Ishikawa (cell line): ENCODE measurements at regions not wholly inside any gene's neighbourhood (a gene's known extent, or its start where the extent isn't known, plus 50 kb on each side); places are given as distances from the start of the nearest gene placed in this dataset.

Experiments
- CEBPB ChIP-seq: IDR thresholded peaks from 2 replicates; pipeline ENCODE4 v1.6.1; 2012
- CREB1 ChIP-seq: IDR thresholded peaks from 2 replicates; pipeline ENCODE4 v1.6.1; 2012; ENCODE audit warnings: low read depth
- EGR1 ChIP-seq: IDR thresholded peaks from 2 replicates; pipeline ENCODE4 v1.6.1; 2012
- EP300 ChIP-seq: IDR thresholded peaks from 2 replicates; pipeline ENCODE4 v1.6.1; 2012; ENCODE audit warnings: borderline replicate concordance
- FOXM1 ChIP-seq: IDR thresholded peaks from 2 replicates; pipeline ENCODE4 v1.6.1; 2012; ENCODE audit warnings: low read depth, borderline replicate concordance
- NFIC ChIP-seq: IDR thresholded peaks from 2 replicates; pipeline ENCODE4 v1.6.1; 2012
- RAD21 ChIP-seq: IDR thresholded peaks from 2 replicates; pipeline ENCODE4 v1.6.1; 2012; ENCODE audit warnings: low read depth
- TAF1 ChIP-seq: IDR thresholded peaks from 2 replicates; pipeline ENCODE4 v1.6.1; 2012; ENCODE audit warnings: low read depth, mild to moderate bottlenecking
- TCF12 ChIP-seq: IDR thresholded peaks from 2 replicates; pipeline ENCODE4 v1.6.1; 2012; ENCODE audit warnings: low read depth
- TEAD4 ChIP-seq: IDR thresholded peaks from 2 replicates; pipeline ENCODE4 v1.6.1; 2012
- YY1 ChIP-seq: IDR thresholded peaks from 2 replicates; pipeline ENCODE4 v1.6.1; 2012; ENCODE audit warnings: low read depth
- ZBTB7A ChIP-seq: IDR thresholded peaks from 2 replicates; pipeline ENCODE4 v1.6.1; 2012; ENCODE audit warnings: low read depth
- TF ChIP-seq, protein P1 (sequence below): IDR thresholded peaks from 2 replicates; pipeline ENCODE4 v1.6.1; 2012; ENCODE audit warnings: low read depth, mild to moderate bottlenecking
- TF ChIP-seq, protein P2 (sequence below): IDR thresholded peaks from 2 replicates; pipeline ENCODE4 v1.6.1; 2012
- TF ChIP-seq, protein P3 (sequence below): IDR thresholded peaks from 2 replicates; pipeline ENCODE4 v1.6.1; 2012

DNA sequence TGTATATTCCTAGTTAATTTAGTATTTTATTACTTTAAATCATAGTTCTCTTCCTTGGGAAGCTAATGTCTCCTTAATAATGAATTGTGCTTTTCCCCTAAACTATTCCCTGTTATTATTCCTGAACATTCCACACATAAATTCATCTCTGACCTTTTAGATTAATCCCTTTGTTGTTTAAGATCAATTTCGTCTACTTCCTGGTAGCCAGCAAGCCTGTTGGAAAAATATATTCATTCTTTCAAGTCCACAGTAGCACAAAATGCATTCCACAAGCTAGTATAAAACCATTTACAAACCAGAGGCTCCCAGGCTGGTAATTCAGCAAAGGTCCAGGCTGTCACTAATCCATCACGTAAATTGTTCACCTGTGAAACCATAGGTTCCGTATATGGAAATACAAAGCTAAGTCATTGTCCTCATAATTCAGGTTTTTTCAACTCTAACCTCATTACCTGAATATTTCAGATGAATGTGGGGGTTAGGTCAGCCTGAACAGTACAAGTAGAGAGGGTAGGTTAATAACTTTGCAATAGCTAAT lies 232.7 kb downstream of the SEC23A start:
- TF ChIP-seq, protein P1, sequence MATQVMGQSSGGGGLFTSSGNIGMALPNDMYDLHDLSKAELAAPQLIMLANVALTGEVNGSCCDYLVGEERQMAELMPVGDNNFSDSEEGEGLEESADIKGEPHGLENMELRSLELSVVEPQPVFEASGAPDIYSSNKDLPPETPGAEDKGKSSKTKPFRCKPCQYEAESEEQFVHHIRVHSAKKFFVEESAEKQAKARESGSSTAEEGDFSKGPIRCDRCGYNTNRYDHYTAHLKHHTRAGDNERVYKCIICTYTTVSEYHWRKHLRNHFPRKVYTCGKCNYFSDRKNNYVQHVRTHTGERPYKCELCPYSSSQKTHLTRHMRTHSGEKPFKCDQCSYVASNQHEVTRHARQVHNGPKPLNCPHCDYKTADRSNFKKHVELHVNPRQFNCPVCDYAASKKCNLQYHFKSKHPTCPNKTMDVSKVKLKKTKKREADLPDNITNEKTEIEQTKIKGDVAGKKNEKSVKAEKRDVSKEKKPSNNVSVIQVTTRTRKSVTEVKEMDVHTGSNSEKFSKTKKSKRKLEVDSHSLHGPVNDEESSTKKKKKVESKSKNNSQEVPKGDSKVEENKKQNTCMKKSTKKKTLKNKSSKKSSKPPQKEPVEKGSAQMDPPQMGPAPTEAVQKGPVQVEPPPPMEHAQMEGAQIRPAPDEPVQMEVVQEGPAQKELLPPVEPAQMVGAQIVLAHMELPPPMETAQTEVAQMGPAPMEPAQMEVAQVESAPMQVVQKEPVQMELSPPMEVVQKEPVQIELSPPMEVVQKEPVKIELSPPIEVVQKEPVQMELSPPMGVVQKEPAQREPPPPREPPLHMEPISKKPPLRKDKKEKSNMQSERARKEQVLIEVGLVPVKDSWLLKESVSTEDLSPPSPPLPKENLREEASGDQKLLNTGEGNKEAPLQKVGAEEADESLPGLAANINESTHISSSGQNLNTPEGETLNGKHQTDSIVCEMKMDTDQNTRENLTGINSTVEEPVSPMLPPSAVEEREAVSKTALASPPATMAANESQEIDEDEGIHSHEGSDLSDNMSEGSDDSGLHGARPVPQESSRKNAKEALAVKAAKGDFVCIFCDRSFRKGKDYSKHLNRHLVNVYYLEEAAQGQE, result no peak
- TF ChIP-seq, protein P2, sequence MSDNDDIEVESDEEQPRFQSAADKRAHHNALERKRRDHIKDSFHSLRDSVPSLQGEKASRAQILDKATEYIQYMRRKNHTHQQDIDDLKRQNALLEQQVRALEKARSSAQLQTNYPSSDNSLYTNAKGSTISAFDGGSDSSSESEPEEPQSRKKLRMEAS, result no peak
- TF ChIP-seq RAD21, result no peak
- TF ChIP-seq TEAD4, result 0 out of 2 replicates have a peak, but pooled peaks have one; percentile 37
- peak; percentile 53; the same call in 1 of the 2 replicates for TF ChIP-seq EP300
- no peak for TF ChIP-seq CREB1
- TF ChIP-seq CEBPB, result no peak
- no peak for TF ChIP-seq YY1
- peak; percentile 54; the same call in 1 of the 2 replicates for TF ChIP-seq FOXM1

DNA sequence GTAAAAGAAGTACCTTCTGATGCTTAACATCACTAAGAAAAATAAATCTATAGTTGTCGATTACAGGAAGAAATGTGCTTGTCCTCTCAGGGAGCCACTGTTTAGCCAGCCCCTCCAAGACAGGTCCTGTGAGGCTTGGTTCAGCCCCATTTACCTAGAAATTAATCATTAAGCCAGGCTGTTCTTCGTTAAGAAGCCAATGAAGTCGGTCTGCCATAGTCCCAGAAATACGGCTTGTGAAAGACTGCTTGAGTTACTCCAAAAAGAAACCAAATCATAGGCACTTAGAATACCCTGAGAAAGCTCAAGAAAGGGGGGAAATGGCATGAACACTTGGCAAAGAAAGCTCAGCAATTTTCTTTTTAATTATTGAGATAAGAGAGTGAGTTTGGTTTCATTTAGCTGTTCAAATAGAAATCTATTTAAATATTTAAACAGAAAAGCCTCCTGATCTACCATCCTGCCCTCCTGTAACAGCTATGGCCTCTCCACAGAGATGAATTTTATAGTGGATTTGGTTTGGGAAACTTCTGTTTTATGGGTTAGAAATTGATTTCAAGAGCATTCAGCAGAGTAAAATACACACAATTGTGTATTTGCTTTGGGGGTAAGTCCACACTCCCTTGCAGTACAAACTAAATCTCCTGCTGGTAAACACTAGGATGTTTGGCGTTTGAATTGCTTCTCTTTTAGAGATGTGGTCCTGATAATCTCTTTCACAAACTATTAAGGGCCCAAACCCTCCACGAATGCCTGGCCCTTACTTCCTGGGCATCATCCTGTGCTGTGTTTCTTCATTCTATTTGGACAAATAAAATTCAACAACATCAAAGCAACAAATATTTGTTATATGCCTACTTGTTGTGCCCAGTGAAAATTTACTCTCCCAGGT lies 234.4 kb downstream of the SEC23A start:
- TF ChIP-seq, protein P3, sequence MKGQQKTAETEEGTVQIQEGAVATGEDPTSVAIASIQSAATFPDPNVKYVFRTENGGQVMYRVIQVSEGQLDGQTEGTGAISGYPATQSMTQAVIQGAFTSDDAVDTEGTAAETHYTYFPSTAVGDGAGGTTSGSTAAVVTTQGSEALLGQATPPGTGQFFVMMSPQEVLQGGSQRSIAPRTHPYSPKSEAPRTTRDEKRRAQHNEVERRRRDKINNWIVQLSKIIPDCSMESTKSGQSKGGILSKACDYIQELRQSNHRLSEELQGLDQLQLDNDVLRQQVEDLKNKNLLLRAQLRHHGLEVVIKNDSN, result no peak
- TF ChIP-seq TCF12 (no peak), ZBTB7A (no peak), EGR1 (no peak), RAD21 (no peak), FOXM1 (no peak)
- TF ChIP-seq, protein P1, result no peak
- TF ChIP-seq, protein P2, result no peak

DNA sequence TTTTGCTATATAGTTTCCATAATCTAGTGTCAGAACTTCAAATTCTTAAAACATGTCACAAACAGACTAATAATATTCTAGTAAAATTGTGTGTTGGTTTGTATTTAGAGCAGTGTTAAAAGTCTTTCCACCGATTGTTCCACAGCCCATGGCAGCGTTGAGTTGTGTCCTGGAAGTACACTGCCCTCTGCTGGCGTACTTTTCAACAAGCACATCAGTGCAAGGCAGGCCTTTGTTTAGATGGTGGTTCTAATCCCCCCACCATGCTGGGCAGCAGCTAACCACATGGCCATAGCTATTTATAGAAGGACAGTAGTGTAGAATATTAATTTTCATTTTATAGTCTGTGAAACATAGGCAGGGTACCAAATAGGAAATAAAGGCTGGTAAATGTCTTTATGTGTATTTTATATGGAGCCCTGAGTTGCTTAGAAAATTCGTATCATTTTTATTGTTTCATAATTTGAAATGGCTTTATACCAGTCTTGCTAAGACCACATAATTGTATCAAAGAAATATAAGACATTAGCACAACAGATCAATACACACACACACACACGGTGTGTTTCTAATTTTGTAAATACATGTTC lies 235.4 kb downstream of the SEC23A start:
- TF ChIP-seq RAD21, result peak; percentile 94
- TF ChIP-seq, protein P3, result no peak

DNA sequence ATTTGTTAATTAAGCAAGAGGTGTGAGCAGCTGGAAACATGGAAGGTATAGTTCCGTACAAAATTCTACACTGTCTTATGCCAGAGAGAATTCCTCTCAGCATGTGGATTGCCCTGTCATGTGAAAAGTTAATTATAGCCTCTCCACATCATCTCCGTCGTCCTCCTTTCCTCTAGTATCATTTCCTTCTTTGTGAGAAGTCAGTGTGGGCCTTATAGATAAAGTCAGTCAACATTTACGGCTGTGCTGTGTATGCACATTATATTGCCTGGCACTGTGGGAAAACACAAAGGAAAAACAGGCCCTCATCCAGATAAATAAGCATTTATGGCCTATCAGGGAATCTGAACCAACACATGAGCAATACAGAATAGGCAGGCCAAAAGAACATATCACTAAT lies 236.6 kb downstream of the SEC23A start:
- no peak for TF ChIP-seq CEBPB
- no peak for TF ChIP-seq NFIC
- no peak for TF ChIP-seq TEAD4
- no peak for TF ChIP-seq YY1
- TF ChIP-seq TCF12, result no peak
- no peak for TF ChIP-seq FOXM1
- TF ChIP-seq ZBTB7A, result no peak
- TF ChIP-seq RAD21, result no peak
- no peak for TF ChIP-seq EGR1
- TF ChIP-seq CREB1, result no peak
- TF ChIP-seq, protein P3, result no peak
- TF ChIP-seq, protein P2, result no peak

DNA sequence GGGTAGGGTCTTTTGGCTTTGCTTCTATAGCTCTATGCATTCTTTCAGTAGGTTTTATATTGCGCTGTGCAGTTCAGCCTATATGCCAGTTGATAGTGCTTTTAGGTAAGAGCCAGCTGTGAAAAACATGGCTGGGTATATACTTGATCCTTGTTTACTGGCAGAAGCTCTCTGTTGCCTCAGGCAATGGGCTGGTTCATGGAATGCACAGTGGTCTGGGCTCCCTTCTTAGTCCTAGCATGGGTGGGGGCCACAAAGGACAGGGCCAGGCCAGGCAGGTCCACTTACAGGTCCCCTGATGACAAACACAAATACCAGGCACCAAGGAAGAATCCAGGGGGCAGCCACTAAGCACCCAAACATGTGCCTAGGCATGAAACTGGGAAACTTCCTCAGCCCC lies 240.7 kb downstream of the SEC23A start:
- TF ChIP-seq EP300 (no peak), NFIC (no peak), TAF1 (no peak), EGR1 (no peak), CEBPB (no peak), YY1 (no peak), TCF12 (no peak), ZBTB7A (no peak), CREB1 (no peak), RAD21 (no peak), FOXM1 (no peak), TEAD4 (no peak)
- TF ChIP-seq, protein P1, result no peak
- TF ChIP-seq, protein P2, result no peak
- TF ChIP-seq, protein P3, result no peak
